ENCODE measurements at regions not wholly inside any gene's neighbourhood (a gene's known extent, or its start where the extent isn't known, plus 50 kb on each side); places are given as distances from the start of the nearest gene placed in this dataset.

GRCh38 chr5:36795366-36795765, 81.2 kb upstream of the NIPBL start:
- TF ChIP-seq CTCF (IDR thresholded peaks at IDR 0.05; ENCODE audit: borderline replicate concordance, extremely low read depth, low read length, poor library complexity, severe bottlenecking) (no peak), EZH2 (IDR thresholded peaks at IDR 0.05; ENCODE audit: borderline replicate concordance, low read depth, low read length, severe bottlenecking) (no peak)
